CD4-positive, alpha-beta memory T cell (primary cell): ENCODE measurements at regions not wholly inside any gene's neighbourhood (a gene's known extent, or its start where the extent isn't known, plus 50 kb on each side); places are given as distances from the start of the nearest gene placed in this dataset.

Experiments
- CTCF ChIA-PET: fragments of 350-600 bp; sonication (Branson Sonifier 250); formaldehyde crosslinking; loops from one replicate; lab custom pipeline; 2021; ENCODE audit warnings: inconsistent platforms; ENCODE audit not compliant: partially characterized antibody; lab: Charles Lee
- POLR2A ChIA-PET: fragments of 350-600 bp; sonication (Branson Sonifier 250); formaldehyde crosslinking; loops from one replicate; lab custom pipeline; 2021; ENCODE audit not compliant: partially characterized antibody; lab: Charles Lee
- DNase-seq, 5 donors: peaks; one replicate each; pipeline versions ENCODE4 v3.0.0 to v3.0.0-alpha.2; 2020 to 2022; ENCODE audit warnings: mixed read lengths in 1 of 5
- H3K27ac ChIP-seq: one replicate; pipeline ENCODE4 v1.7.0; 2013; ENCODE audit warnings: low read depth, low read length
- H3K27me3 ChIP-seq: 2 replicates; pipeline ENCODE4 v1.7.0; 2013; ENCODE audit warnings: mild to moderate bottlenecking, low read length, moderate library complexity; ENCODE audit not compliant: insufficient read depth
- H3K36me3 ChIP-seq: 2 replicates; pipeline ENCODE4 v1.7.0; 2013; ENCODE audit warnings: mild to moderate bottlenecking, low read length, moderate library complexity; ENCODE audit not compliant: insufficient read depth
- H3K4me1 ChIP-seq: 2 replicates; pipeline ENCODE4 v1.7.0; 2013; ENCODE audit warnings: mild to moderate bottlenecking, low read length, moderate library complexity; ENCODE audit not compliant: insufficient read depth
- H3K4me3 ChIP-seq, 2 donors: one replicate each; pipeline ENCODE4 v1.7.0; 2013; ENCODE audit warnings: low read length in 2 of 2, mild to moderate bottlenecking in 1 of 2
- H3K9me3 ChIP-seq, 2 donors: one replicate each; pipeline ENCODE4 v1.7.0; 2013; ENCODE audit warnings: low read length in 2 of 2, control low read depth in 1 of 2; ENCODE audit not compliant: control insufficient read depth in 1 of 2
- H3K27ac Mint-ChIP-seq, 7 donors: one replicate each; pipeline ENCODE4 v1.8.0; 2020 to 2021; ENCODE audit warnings: mixed read lengths in 7 of 7, mild to moderate bottlenecking in 6 of 7, inconsistent platforms in 3 of 7, moderate library complexity in 3 of 7
- H3K27me3 Mint-ChIP-seq, 2 donors: one replicate each; pipeline ENCODE4 v1.8.0; 2020 to 2021; ENCODE audit warnings: mixed read lengths in 2 of 2
- H3K36me3 Mint-ChIP-seq, 2 donors: one replicate each; pipeline ENCODE4 v1.8.0; 2020 to 2021; ENCODE audit warnings: mixed read lengths in 2 of 2, inconsistent platforms in 1 of 2, mild to moderate bottlenecking in 1 of 2
- H3K4me1 Mint-ChIP-seq, 4 donors: one replicate each; pipeline ENCODE4 v1.8.0; 2020 to 2021; ENCODE audit warnings: mixed read lengths in 4 of 4, mild to moderate bottlenecking in 1 of 4
- H3K4me3 Mint-ChIP-seq, 8 donors: one replicate each; pipeline ENCODE4 v1.8.0; 2020 to 2021; ENCODE audit warnings: mixed read lengths in 8 of 8, mild to moderate bottlenecking in 7 of 8, moderate library complexity in 6 of 8, inconsistent platforms in 3 of 8
- H3K9me3 Mint-ChIP-seq, 8 donors: one replicate each; pipeline ENCODE4 v1.8.0; 2020 to 2021; ENCODE audit warnings: mixed read lengths in 8 of 8, mild to moderate bottlenecking in 5 of 8, inconsistent platforms in 3 of 8, moderate library complexity in 1 of 8
- intact Hi-C: fragments of 100-400 bp; cut with micrococcal nuclease; formaldehyde crosslinking; loops from one replicate; pipeline ENCODE4 v1.15.1; 2023

DNA sequence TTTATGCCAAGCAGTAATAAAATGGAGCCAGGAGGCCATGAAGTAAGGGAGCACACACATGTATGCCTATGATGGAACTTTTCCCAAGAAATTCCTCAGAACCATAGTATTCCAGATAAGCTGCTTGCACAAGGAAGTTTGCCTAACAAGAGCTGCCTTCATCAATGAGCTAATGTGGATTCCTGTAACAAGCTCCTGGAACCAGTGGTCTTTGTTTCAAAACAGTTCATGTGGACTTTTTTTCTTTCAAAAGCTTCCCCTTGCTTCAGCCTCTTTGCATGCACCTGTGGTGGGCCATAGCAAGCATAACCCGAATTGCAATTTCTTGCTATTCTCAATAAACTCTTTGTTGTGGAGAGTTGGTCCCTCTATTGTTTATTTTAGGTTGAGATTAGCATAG lies 359.6 kb downstream of the UTRN start:
- intact Hi-C loops, result no loop called here
- Mint-ChIP-seq H3K9me3 (peaks cover 0 to 6% (median 0%) of the 10 kb centered on the region in 8 donors), H3K4me1 (peaks cover 12 to 24% (median 18%) of the 10 kb centered on the region in 4 donors), H3K27me3 (no peaks in the 10 kb centered on the region), H3K4me3 (no peak overlapping the region), H3K27ac (no peak overlapping the region), H3K36me3 (peaks cover 14 to 30% of the 10 kb centered on the region in 2 donors)
- Histone ChIP-seq H3K27me3 (no peaks in the 10 kb centered on the region), H3K4me1 (no peaks in the 10 kb centered on the region), H3K27ac (no peak overlapping the region), H3K4me3 (no peak overlapping the region), H3K9me3 (no peaks in the 10 kb centered on the region), H3K36me3 (no peaks in the 10 kb centered on the region)
- DNase-seq, result no peak
- POLR2A ChIA-PET, result interaction anchor here (1.0 kb wide), 1 partner anchor 9 kb away, joined by 4 read pairs; no protein-coding TSS in a partner anchor
- CTCF ChIA-PET, result no interaction called here

DNA sequence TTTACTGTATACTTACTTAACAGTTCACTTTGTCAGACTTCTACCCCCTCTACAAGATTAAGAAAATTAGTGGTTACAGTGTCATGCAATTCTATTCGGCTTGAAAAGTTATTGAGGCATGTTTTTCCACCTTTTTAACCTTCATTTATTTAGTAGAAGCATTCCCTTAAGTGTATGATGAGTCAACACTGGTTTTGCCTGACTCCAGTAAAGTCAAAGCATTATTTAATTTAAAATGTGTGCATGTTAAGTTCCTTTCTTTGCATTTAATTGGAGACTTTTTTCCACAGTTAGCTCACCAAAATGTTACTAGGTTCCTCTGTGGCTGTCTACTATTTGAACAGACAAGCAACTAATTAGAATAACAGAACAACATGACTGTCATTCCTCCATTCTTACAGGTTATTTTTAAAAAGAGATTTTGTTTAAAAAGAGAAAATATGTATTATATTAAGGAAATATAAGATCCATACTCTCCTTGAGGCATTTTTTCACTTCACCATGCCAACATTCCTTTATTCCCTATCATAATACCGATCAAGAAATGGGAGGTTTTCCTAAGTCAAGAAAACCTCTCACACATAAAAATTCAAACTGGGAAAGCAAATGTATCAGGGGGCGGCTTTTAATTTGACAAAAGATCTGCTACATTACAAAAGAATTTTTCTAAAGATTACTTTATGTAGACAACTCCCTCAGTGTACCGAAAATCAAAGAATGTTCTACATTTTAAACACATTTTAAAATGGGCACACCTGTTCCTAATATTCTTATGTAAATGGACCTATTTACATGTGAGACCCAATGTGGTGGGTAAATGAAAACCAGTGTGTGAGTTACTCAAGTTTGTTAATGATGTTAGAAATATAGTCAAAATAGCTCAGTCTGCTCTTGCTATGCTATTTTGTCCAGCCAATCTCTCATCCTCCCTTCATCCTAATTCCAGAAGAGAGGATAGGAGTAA lies 361.2 kb downstream of the UTRN start:
- intact Hi-C loops, result no loop called here
- Histone ChIP-seq H3K36me3 (no peaks in the 10 kb centered on the region), H3K9me3 (no peaks in the 10 kb centered on the region), H3K27me3 (no peaks in the 10 kb centered on the region), H3K4me3 (no peak overlapping the region), H3K27ac (no peak overlapping the region), H3K4me1 (no peaks in the 10 kb centered on the region)
- H3K27me3 Mint-ChIP-seq, result no peaks in the 10 kb centered on the region
- H3K4me1 Mint-ChIP-seq, result peaks cover 16 to 27% (median 18%) of the 10 kb centered on the region in 4 donors
- peaks cover 0 to 6% (median 0%) of the 10 kb centered on the region in 8 donors for H3K9me3 Mint-ChIP-seq
- H3K27ac Mint-ChIP-seq, result peak overlapping the region in 4 of 7 donors; percentile 2 to 59 (median 7)
- no peak for DNase-seq
- CTCF ChIA-PET, result interaction anchor here (0.7 kb wide), 1 partner anchor 13 kb away, joined by 3 read pairs; no protein-coding TSS in a partner anchor
- no peak overlapping the region for H3K4me3 Mint-ChIP-seq
- H3K36me3 Mint-ChIP-seq, result peaks cover 15 to 29% of the 10 kb centered on the region in 2 donors
- POLR2A ChIA-PET, result no interaction called here

DNA sequence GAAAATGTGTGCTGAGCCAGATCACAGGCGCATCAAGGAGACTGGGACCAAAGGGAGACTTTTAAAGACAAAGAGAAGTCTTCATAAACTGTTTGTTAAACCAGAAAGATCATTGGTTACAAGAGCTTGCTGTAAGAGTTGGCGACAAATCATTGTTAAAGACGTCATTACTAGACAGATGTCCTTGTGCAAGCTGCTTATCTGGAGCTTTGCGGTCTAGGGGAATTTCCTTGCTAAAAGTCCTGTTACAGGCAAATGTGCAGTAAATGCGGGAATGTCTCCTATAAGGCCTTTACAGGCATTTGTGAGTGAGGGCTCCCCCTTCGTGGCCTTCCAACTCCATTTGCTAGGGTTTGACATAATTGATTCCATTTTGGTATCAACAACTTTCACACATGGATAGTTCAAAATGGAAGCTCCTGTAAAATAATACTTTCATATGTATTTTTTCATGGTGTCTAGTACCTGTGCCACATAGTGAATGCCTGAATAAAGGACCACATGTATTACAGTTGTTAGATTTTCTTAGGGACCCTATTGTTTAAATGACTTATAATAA lies 362.4 kb downstream of the UTRN start:
- Histone ChIP-seq H3K36me3 (no peaks in the 10 kb centered on the region), H3K4me1 (peaks cover 10% of the 10 kb centered on the region), H3K27me3 (no peaks in the 10 kb centered on the region), H3K27ac (no peak overlapping the region), H3K4me3 (no peak overlapping the region), H3K9me3 (no peaks in the 10 kb centered on the region)
- Mint-ChIP-seq H3K4me3 (no peak overlapping the region), H3K9me3 (peaks cover 0 to 6% (median 0%) of the 10 kb centered on the region in 8 donors), H3K4me1 (peaks cover 20 to 30% (median 24%) of the 10 kb centered on the region in 4 donors), H3K27ac (peak overlapping the region in 1 of 7 donors; percentile 7), H3K27me3 (no peaks in the 10 kb centered on the region), H3K36me3 (peaks cover 15 to 29% of the 10 kb centered on the region in 2 donors)
- ChIA-PET POLR2A (no interaction called here), CTCF (interaction anchor here (0.7 kb wide), 1 partner anchor 12 kb away, joined by 3 read pairs; no protein-coding TSS in a partner anchor)
- intact Hi-C loops, result no loop called here
- no peak for DNase-seq

DNA sequence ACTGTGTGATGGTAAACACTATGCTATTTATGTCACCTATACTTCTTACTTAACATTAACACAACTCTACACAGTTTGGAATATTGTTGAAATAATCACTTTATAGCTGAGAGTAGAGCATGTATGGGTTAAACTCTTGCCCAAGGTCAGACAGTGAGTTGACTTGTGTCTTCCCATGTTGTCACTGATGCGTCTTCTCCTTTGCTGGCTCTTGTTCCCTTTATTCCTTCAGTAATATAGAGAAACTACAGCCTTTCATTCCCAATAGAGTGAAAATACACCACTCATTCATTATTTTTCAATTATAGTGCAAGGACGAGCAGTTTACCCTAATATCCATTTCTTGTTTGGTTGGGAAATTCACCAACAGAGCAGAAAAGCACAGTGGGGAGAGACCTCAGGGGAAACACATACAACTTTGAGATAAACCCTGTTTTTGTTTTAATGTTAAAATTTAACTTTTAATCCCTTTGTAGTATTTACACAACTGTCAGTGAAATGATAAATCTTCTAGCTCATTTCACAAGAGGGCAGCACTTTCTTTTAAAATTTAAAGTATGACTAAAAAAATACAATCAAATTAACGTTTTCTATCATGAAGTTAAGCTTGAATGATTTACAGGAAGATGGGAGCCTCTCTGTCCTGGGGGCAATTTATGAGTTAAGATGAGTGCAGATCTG lies 363.0 kb downstream of the UTRN start:
- Histone ChIP-seq H3K27ac (no peak overlapping the region), H3K36me3 (no peaks in the 10 kb centered on the region), H3K27me3 (no peaks in the 10 kb centered on the region), H3K4me1 (peaks cover 16% of the 10 kb centered on the region), H3K4me3 (no peak overlapping the region), H3K9me3 (no peaks in the 10 kb centered on the region)
- peaks cover 0 to 6% (median 0%) of the 10 kb centered on the region in 8 donors for H3K9me3 Mint-ChIP-seq
- H3K4me3 Mint-ChIP-seq, result no peak overlapping the region
- peaks cover 17 to 26% of the 10 kb centered on the region in 2 donors for H3K36me3 Mint-ChIP-seq
- H3K27ac Mint-ChIP-seq, result peak overlapping the region in 4 of 7 donors; percentile 16 to 68 (median 30)
- no peaks in the 10 kb centered on the region for H3K27me3 Mint-ChIP-seq
- ChIA-PET POLR2A (no interaction called here), CTCF (interaction anchor here (1.0 kb wide), 1 partner anchor 11 kb away, joined by 3 read pairs; no protein-coding TSS in a partner anchor)
- DNase-seq, result no peak
- H3K4me1 Mint-ChIP-seq, result peaks cover 24 to 36% (median 27%) of the 10 kb centered on the region in 4 donors
- intact Hi-C loops, result no loop called here

DNA sequence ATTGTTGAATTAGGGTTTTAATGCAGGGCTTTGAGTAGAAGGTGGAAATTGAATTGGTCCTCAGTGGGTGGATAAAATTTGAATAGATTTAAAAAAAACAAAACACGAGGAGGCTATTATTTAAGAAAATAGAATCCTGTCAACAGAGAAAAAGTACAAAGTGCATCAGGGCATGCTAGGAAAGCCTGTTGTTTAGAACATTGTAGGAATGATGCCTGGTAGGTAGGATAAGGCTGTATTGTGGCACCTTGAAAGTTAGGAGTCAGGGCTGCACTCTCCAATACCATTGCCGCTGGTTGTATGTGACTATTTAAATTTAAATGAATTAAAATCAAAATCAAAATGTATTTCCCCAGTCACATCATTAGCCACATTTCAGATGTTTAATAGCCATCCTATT lies 363.9 kb downstream of the UTRN start:
- no peak overlapping the region for H3K4me3 ChIP-seq
- peaks cover 31 to 46% (median 34%) of the 10 kb centered on the region in 4 donors for H3K4me1 Mint-ChIP-seq
- POLR2A ChIA-PET, result no interaction called here
- no peaks in the 10 kb centered on the region for H3K27me3 Mint-ChIP-seq
- H3K36me3 ChIP-seq, result no peaks in the 10 kb centered on the region
- H3K4me3 Mint-ChIP-seq, result no peak overlapping the region
- CTCF ChIA-PET, result no interaction called here
- H3K36me3 Mint-ChIP-seq, result peaks cover 17 to 26% of the 10 kb centered on the region in 2 donors
- no peak for DNase-seq
- no peak overlapping the region for H3K27ac ChIP-seq
- peaks cover 26% of the 10 kb centered on the region for H3K4me1 ChIP-seq
- intact Hi-C loops, result no loop called here
- H3K27me3 ChIP-seq, result no peaks in the 10 kb centered on the region
- no peaks in the 10 kb centered on the region for H3K9me3 ChIP-seq
- H3K27ac Mint-ChIP-seq, result peak overlapping the region in 1 of 7 donors; percentile 35
- peaks cover 0 to 6% (median 0%) of the 10 kb centered on the region in 8 donors for H3K9me3 Mint-ChIP-seq

DNA sequence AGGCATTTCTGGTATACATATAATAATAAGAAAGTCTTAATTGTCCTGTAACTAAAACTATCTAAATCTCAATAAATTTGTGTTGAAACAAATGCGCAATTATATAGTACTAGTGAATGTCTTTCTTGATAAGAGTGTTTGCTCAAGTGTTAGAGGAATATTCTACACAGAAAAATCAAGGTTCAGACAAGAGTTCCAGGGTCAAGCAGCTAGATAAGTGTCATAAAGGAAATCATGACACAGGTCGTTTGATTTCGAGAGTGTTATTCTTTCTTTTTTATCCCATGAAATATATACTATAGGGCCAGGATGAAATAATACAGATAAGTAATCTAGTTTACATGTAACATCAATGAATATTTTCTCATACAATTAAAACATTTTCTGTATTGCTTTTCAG lies 366.1 kb downstream of the UTRN start:
- Mint-ChIP-seq H3K27ac (no peak overlapping the region), H3K4me1 (peaks cover 38 to 54% (median 46%) of the 10 kb centered on the region in 4 donors)

More for the DNA sequence above, 366.1 kb downstream of the UTRN start:
- Mint-ChIP-seq H3K4me3 (no peak overlapping the region), H3K36me3 (peaks cover 12 to 25% of the 10 kb centered on the region in 2 donors), H3K9me3 (peaks cover 0 to 6% (median 0%) of the 10 kb centered on the region in 8 donors), H3K27me3 (no peaks in the 10 kb centered on the region)
- Histone ChIP-seq H3K4me1 (peaks cover 39% of the 10 kb centered on the region), H3K9me3 (no peaks in the 10 kb centered on the region), H3K27ac (no peak overlapping the region), H3K36me3 (no peaks in the 10 kb centered on the region), H3K27me3 (no peaks in the 10 kb centered on the region), H3K4me3 (no peak overlapping the region)
- intact Hi-C loops, result no loop called here
- ChIA-PET POLR2A (no interaction called here), CTCF (no interaction called here)
- DNase-seq, result no peak
